Activated CD8-positive, alpha-beta memory T cell treated with anti-CD3 and anti-CD28 coated beads, Interleukin-2, amount 50 U/mL, for 48 hours (primary cell): ENCODE measurements at regions not wholly inside any gene's neighbourhood (a gene's known extent, or its start where the extent isn't known, plus 50 kb on each side); places are given as distances from the start of the nearest gene placed in this dataset.

Experiments used
- DNase-seq: peaks from one replicate; pipeline ENCODE4 v3.0.0-alpha.2; 2020

GRCh38 chr3:28649266-28649665, 300.6 kb upstream of the AZI2 start:
- no peak for DNase-seq

- no peak for DNase-seq
Observed at GRCh38 chr3:28651159-28651558, 302.5 kb upstream of the AZI2 start.

- no peak for DNase-seq
Observed at GRCh38 chr3:28664123-28664522, 315.5 kb upstream of the AZI2 start.

DNA sequence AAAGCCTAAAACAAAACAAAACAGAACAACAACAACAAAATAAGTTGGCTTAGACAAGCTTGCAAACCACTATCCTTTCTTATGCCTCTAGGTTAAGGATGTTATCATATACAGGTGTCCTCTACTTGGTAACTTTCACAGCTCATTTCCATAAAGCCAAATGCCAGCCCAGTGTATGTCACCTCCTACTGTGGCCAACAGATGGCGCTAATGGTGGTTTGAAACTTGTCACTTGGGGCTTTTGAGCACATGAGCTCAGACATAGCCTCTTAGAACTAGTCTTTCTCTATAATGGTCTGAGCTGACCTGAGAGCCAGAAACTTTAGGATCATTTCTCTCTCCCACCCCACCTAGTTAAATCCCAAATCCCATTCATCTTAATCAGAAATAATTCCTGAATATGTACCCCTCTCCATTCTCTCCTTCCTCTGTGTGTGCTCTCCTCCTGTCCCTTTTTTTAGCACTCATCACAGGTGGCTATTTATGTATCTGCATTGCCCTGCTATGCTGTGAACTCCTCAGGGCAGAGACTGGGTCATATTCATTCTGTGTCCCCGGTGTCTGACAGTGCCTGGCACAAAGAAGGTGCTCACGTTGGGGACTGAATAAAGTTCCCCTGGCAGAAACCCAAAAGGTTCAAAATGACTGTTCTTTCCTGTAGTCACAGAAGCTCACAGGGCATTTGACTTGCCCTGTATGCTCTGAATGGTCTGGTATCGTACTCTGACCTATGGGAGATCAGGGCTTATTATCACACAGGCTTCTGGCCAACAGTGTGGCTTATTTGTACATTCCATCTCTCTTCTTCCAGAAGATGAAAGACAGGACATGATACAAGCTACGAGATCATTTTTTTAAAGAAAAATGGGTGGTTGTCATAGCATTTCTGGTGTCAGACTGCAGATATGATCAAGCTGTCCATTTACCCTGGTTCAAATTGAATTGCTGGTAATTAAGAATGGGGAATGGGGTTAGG, 319.3 kb upstream of the AZI2 start:
- peak; percentile 65 for DNase-seq

DNA sequence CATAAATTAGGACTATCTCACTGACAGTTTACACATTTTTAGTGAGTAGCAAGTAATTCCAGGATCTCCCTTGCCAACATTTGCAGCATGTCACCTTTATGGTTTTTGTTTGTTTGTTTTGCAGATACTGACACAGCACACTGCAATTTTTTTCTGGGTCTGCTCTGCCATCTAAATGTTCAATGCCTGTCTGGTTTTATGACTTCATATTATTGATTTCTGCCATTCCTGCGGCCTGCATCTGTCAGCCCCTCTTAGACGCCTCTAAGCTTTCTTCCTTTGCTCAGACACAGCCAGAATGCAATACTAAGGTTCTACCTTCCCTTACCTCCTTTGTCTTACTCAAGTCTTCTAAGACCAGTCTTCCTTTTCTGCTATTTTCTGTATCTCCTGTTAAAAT, 321.2 kb upstream of the AZI2 start:
- DNase-seq: no peak

- no peak for DNase-seq
Observed at GRCh38 chr3:28672406-28672805, 323.8 kb upstream of the AZI2 start.

- DNase-seq: no peak
Observed at GRCh38 chr3:28673446-28673845, 324.8 kb upstream of the AZI2 start.

DNA sequence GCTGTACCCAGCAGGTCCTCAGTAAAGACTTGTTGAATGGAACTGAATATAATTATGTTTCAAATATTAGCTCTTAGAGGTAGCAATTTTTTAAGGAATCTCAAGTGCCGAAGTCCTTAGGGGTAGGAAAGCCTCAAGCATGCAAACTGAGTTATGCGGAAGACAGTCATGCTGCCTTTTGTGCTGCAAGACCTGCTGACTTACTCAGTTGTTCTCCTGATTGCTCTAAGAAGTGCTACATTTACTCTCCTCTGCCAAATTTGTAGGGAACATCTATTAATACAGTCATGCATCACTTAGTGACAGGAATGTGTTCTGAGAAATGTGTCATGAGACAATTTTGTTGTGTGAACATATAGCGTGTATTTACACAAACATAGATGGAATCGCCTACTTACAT, 325.6 kb upstream of the AZI2 start:
- DNase-seq: no peak

DNA sequence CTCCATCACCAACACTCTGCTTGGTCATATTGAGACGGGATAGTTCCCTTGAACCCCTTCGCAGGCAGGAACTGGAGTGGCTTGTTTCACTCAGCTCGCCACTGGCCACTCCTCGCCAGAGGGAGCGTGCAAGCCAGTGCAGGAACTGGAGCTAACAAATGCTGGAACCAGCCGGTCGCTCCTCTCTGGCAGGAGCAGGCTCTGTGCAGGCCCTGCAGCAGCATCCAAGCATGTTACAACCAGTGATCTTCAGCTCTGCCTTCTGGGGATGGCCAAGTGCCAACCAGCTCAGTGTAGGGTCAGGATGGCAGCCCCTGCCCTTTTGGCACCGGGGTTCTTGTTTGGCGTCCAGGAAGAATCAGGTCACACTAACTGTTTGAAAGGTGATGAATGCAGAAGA, 329.0 kb upstream of the AZI2 start:
- DNase-seq: no peak

DNA sequence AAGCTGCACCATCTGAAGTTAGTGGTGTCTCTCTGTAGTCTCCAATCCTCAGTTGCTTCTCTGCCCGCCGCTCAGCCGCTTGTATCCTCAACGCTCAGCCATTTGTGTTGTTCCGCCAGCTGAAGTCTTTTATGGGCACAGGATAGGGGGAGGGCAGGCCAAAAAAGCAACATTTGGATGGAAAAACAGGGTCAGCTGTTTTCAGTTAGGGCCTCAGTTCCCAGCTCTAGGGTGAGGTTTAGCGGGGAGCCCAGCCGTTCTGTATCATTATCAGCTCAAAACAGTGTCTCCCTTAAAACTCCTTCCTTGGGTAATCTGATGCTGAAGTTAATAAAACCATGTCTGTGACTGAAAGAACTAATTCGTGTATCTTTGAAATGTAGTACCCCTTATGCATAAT, 329.5 kb upstream of the AZI2 start:
- no peak for DNase-seq

GRCh38 chr3:28680050-28680449, 331.4 kb upstream of the AZI2 start:
- no peak for DNase-seq

GRCh38 chr3:28682121-28682520, 333.5 kb upstream of the AZI2 start:
- DNase-seq: no peak

GRCh38 chr3:28690176-28690575, 341.6 kb upstream of the AZI2 start:
- DNase-seq: no peak

DNA sequence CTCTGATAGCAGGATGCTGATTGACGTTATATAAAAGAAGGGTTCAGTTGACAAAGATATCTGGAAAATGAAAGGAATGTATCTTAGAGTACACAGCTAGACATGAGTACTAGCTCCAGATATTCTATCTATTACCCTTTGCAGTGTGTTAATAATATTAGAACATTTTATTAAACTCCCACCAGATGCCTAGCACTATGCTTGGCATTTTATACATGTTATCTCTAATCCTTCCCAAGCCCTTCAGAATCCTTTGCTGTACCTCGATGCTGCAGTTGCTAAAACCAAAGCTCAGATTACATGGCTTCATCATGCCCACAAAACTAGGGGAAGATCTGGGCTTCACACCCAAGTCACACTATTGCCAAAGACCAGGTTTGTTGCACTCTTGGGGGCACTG, 350.1 kb upstream of the AZI2 start:
- no peak for DNase-seq

DNA sequence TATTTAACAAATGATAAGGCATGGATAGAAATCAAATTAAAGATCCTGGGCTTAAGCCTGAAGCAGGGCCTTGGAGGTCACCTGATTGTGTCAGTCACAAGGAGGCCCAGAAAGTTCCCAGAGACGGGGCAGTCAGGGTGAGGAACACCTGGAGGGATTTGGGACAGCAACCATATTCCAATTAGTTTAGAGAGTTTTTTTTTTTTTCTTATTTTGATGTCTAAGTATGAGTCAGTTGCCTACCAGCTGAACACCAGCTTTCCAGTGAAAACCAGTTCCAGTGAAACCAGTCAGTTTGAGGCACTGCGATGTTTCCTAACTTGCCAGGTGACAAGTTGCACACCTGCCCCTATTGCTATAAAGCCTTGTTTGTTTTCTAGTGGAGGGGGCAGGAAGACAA, 350.7 kb upstream of the AZI2 start:
- no peak for DNase-seq

DNA sequence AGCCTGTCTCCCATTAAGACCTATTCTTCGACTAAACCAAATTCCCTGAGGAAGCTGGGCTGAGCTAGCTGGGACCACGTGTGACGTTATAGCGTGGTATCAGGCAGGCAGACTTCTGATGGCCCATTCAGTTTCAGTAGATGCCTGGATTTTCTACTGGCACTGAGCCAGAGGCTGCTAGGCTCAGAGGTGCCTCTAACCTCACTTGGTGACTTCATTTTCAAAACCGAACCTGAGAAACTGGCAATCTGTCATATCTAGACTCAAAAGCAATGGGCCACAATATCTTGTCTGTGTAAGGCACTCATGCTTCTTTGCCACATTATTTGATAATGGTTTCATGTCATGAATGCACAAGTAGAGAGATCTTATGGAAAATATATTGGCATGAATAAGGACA, 352.1 kb upstream of the AZI2 start:
- DNase-seq: no peak

- no peak for DNase-seq
Observed at GRCh38 chr3:28703843-28704242, 355.2 kb upstream of the AZI2 start.

DNA sequence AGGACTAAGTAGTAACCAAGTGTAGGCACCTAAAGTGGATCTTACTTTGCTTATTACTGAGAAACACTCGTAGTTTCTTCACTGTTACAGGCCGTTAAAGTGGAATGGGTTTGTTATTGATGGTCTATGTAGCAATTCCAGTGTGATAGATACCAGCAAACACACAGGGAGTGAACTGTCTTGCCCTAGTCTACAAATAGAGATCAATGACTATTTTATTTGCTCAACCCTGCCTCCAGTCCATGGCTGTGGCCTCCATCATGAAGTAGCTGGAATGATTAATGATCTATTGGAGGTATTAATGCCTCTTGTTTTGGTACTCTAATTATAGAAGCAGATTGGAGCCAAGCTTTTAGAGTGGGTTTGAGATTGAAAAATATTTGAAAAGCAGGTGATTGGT, 362.7 kb upstream of the AZI2 start:
- no peak for DNase-seq

DNA sequence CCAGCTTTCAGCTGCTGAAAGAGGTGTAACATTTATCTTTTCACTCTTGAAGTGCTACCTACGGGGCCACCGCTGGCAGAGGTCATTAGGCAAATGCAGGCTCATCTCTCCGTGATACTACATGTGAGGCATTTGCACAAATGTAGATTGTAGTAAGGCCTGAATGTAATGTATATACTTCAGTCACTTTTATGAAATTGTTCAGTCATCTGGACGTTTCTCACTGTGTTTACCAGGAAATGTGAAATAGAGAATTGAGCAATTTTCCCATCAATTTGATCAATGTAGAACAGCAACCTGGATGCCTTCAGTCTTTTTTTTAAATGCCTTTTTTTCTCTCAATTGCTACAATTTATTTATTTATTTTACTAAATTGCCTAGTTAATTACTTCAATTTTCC, 368.3 kb upstream of the AZI2 start:
- DNase-seq: no peak

GRCh38 chr3:28718074-28718849, 369.6 kb upstream of the AZI2 start:
- no peak for DNase-seq

GRCh38 chr3:28726840-28727239, 378.2 kb upstream of the AZI2 start:
- no peak for DNase-seq

DNA sequence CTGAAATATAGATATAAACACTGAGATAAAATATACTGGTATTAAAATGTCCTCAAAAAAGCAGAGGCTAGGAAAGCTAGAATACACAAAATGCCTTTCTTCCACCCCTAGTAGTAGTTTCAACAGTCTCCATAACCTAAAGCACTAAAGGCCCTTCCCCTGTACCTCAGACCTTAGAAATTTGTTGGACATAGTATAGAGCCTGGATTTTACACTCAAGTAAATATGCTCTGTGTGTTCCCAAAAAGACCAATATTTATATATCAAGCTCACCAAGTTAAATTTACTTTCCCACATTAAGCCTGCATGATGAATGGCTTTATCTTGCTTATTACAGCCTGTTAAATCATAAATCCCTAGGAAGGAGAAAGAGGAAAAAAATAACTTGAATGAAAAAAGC, 378.7 kb upstream of the AZI2 start:
- no peak for DNase-seq

GRCh38 chr3:28738425-28738824, 389.8 kb upstream of the AZI2 start:
- DNase-seq: no peak

DNA sequence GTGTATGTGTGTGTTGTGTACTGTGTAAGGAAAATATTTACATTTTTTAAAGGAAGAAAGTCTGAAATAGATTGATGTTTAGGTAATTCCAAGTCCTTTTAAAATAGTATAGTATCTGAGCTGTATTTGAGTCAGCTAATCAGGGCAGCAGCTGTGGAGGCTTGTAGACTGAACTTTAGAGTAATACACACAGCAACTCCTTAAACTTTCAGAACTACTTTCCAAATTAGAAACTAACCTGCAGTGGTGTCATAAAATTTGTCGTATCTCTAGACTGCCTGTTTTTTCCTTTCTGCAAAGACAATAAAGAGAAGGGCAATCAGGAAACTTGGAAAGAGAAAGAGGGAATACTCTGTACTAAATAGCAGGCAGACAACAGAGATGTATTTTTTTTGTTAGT, 391.0 kb upstream of the AZI2 start:
- DNase-seq: no peak
